Hepatocyte (in vitro differentiated cells): ENCODE measurements at regions not wholly inside any gene's neighbourhood (a gene's known extent, or its start where the extent isn't known, plus 50 kb on each side); places are given as distances from the start of the nearest gene placed in this dataset.

Source experiments
- CTCF ChIP-seq: fragments of 200-600 bp; sonication (generic); IDR thresholded peaks from 2 replicates; pipeline ENCODE4 v1.5.1; 2016; ENCODE audit warnings: antibody characterized with exemption, mild to moderate bottlenecking; ENCODE audit not compliant: poor library complexity
- EZH2 ChIP-seq: fragments of 200-600 bp; sonication (generic); IDR thresholded peaks from 2 replicates; pipeline ENCODE4 v1.6.1; 2016; ENCODE audit warnings: antibody characterized with exemption, mild to moderate bottlenecking, borderline replicate concordance

DNA sequence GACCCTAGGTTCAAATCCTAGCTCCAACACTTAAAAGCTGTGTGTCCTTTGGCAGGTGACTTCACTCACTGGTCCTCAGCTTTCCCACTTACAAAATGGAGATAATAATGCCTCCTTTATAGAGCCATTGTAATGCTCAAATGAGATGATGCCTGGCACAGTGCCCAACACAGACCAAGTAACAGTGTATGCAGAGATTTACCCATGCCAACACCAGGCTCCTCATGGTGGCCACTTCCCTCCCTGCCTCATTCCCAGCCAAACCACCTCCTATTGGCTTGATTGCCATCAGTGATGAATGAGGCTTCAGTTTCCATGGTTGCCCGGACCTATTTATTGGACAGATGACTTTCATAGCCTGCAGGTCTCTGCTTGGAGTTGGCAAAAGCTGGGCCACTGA, 469.4 kb downstream of the CDK5RAP2 start:
- TF ChIP-seq CTCF (no peak), EZH2 (no peak)
